Sigmoid colon (tissue), 6 donors: ENCODE measurements at regions not wholly inside any gene's neighbourhood (a gene's known extent, or its start where the extent isn't known, plus 50 kb on each side); places are given as distances from the start of the nearest gene placed in this dataset.

Experiments used
- DNase-seq: peaks from one replicate; pipeline ENCODE4 v3.0.0-alpha.2; 2019
- H3K27ac ChIP-seq, 4 donors: fragments of 200-600 bp; sonication (generic); one replicate each; pipeline ENCODE4 v1.5.1; 2016 to 2019; ENCODE audit warnings: mild to moderate bottlenecking in 1 of 4
- H3K27me3 ChIP-seq, 3 donors: fragments of 200-600 bp; sonication (generic); one replicate each; pipeline ENCODE4 v1.5.1; 2019; ENCODE audit warnings: mild to moderate bottlenecking in 1 of 3
- H3K36me3 ChIP-seq, 4 donors: fragments of 200-600 bp; sonication (generic); one replicate each; pipeline ENCODE4 v1.5.1; 2016 to 2019
- H3K4me1 ChIP-seq, 4 donors: fragments of 200-600 bp; sonication (generic); one replicate each; pipeline ENCODE4 v1.5.1; 2017 to 2019
- H3K4me3 ChIP-seq, 4 donors: fragments of 200-600 bp; sonication (generic); one replicate each; pipeline ENCODE4 v1.5.1; 2017 to 2019; ENCODE audit warnings: mild to moderate bottlenecking in 2 of 4, moderate library complexity in 1 of 4
- H3K9me3 ChIP-seq, 4 donors: fragments of 200-600 bp in 3 of 4; sonication (generic) in 3 of 4; one replicate each; pipeline versions ENCODE4 v1.5.1 to v1.6.1; 2013 to 2019
- EP300 ChIP-seq, 4 donors: sonication (generic); formaldehyde crosslinking; IDR thresholded peaks; one replicate each; pipeline ENCODE4 v1.6.1; 2017; ENCODE audit warnings: antibody characterized with exemption in 4 of 4
- POLR2A ChIP-seq, 2 donors: fragments of 450-650 bp; IDR thresholded peaks; one replicate each; pipeline ENCODE4 v1.6.1; 2016; ENCODE audit warnings: antibody characterized with exemption in 2 of 2, mild to moderate bottlenecking in 2 of 2, moderate library complexity in 2 of 2
- POLR2AphosphoS5 ChIP-seq, 4 donors: sonication (generic); formaldehyde crosslinking; IDR thresholded peaks; one replicate each; pipeline ENCODE4 v1.6.1; 2017; ENCODE audit warnings: antibody characterized with exemption in 4 of 4
- WGBS, 2 donors: extraction: QIAGEN DNeasy Blood & Tissue Kit; methylation state at CpG; one replicate each; pipeline ENCODE4 v1.1.7; 2013; 5-methylcytosine and 5-hydroxymethylcytosine counted together
- intact Hi-C: fragments of 100-400 bp; cut with DNase I; formaldehyde crosslinking; loops from one replicate; pipeline ENCODE4 v1.15.1; 2023
- TF ChIP-seq, protein P1 (sequence below), 4 experiments: fragments of 450-650 bp in 3 of 4; fragments of 200-600 bp in 1 of 4; IDR thresholded peaks; one replicate each; pipeline ENCODE4 v1.5.1; 2016 to 2019; ENCODE audit warnings: antibody characterized with exemption in 4 of 4, mild to moderate bottlenecking in 3 of 4, moderate library complexity in 2 of 4
- donor health status: healthy with polysubstance abuse.
- donor health status: healthy.

DNA sequence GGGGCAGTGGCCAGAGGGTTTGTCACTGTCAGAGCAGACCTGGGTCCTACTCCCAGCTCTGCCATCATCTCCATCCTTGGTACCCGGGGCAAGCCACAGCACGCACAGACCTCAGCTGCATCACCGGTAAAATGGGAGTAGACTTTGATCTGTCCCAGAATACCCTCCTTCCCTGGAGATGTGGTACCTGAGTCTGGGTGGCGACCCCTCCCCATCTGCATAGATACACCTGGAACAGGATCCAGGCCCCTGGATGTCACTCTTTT, 64.0 kb downstream of the ZFP36L2 start:
- Histone ChIP-seq H3K27ac (peak overlapping the region in 1 of 4 donors; percentile 2), H3K4me1 (peaks cover 0 to 31% (median 26%) of the 10 kb centered on the region in 4 donors), H3K36me3 (no peaks in the 10 kb centered on the region), H3K4me3 (no peak overlapping the region), H3K9me3 (no peaks in the 10 kb centered on the region), H3K27me3 (no peaks in the 10 kb centered on the region)
- DNase-seq: no peak
- TF ChIP-seq POLR2AphosphoS5 (IDR thresholded peaks at IDR 0.05): no peak
- TF ChIP-seq POLR2A (IDR thresholded peaks at IDR 0.05): no peak
- no peak for TF ChIP-seq EP300 (IDR thresholded peaks at IDR 0.05)
- TF ChIP-seq, protein P1, sequence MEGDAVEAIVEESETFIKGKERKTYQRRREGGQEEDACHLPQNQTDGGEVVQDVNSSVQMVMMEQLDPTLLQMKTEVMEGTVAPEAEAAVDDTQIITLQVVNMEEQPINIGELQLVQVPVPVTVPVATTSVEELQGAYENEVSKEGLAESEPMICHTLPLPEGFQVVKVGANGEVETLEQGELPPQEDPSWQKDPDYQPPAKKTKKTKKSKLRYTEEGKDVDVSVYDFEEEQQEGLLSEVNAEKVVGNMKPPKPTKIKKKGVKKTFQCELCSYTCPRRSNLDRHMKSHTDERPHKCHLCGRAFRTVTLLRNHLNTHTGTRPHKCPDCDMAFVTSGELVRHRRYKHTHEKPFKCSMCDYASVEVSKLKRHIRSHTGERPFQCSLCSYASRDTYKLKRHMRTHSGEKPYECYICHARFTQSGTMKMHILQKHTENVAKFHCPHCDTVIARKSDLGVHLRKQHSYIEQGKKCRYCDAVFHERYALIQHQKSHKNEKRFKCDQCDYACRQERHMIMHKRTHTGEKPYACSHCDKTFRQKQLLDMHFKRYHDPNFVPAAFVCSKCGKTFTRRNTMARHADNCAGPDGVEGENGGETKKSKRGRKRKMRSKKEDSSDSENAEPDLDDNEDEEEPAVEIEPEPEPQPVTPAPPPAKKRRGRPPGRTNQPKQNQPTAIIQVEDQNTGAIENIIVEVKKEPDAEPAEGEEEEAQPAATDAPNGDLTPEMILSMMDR (IDR thresholded peaks at IDR 0.05): no peak
- intact Hi-C loops: no loop called here
- 22 to 74% methylated on average over 4 of the region's 4 CpGs for WGBS, 2 donors

DNA sequence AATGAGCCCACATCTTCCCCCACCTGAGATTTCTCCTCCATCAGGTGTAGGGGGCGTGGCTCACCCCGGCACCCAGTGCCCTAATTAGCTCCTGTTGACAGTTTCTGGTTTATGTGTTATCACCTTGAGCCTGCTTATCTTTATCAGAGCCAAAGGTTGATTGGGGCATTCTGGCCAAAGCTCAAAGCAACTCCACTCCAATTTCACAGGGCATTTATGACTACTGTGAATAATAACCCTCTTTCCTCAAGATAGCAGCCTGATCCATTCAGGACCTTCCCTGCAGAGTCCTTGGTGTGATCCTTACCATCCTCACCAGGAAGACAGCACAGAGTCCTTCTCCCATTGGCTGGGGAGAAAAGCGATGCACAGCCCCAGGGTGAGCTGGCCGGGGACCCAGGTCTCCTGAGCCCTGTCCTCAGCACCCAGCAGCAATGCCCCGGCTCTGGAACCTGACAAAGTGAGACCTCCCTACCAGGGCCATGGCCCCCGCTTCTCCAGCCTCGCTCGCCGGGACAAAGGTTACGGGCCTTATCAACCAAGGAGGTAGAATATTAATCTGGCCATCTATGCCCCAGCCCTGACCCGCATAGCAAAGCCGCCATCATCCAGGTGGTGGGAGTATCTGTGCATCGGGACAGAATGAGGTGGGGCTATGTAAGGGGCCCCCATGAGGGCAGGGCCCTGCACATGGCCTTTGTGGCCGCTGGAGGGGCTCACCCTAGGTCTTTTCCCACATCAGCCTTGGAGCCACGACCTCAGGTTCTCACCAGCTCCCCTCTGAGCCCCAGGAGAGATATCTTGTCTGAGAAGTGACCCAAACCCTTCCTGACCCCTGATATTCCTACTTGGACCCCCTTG, 64.5 kb downstream of the ZFP36L2 start:
- no peak overlapping the region for H3K4me3 ChIP-seq
- intact Hi-C loops: no loop called here
- H3K27me3 ChIP-seq: no peaks in the 10 kb centered on the region
- TF ChIP-seq EP300 (IDR thresholded peaks at IDR 0.05) (no peak), POLR2AphosphoS5 (IDR thresholded peaks at IDR 0.05) (no peak), POLR2A (IDR thresholded peaks at IDR 0.05) (no peak)
- TF ChIP-seq, protein P1 (IDR thresholded peaks at IDR 0.05): no peak
- peaks cover 0 to 34% (median 28%) of the 10 kb centered on the region in 4 donors for H3K4me1 ChIP-seq
- H3K27ac ChIP-seq: peak overlapping the region in 1 of 4 donors; percentile 24
- WGBS, 2 donors: 18 to 72% methylated on average over 15 of the region's 15 CpGs
- no peaks in the 10 kb centered on the region for H3K36me3 ChIP-seq
- DNase-seq: no peak
- no peaks in the 10 kb centered on the region for H3K9me3 ChIP-seq

DNA sequence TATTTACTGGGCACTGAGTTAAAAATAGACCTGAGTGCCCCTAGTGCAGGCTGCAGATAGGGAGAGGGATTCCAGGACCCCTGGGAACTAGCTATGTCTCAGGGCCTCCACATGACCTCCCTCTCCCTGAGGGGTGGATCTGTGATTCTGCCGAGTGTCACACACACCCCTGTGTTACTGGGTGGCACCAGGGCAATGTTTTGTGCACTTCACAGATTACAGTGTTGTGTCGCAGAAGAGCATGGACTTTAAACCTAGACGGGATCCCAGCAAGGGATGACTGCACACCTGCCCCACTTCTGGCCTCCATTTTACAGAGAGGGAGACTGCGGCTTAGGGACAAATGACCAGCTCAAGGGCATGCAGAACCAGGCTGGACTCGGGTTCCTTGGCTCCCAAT, 65.6 kb downstream of the ZFP36L2 start:
- Histone ChIP-seq H3K27me3 (no peaks in the 10 kb centered on the region), H3K9me3 (no peaks in the 10 kb centered on the region), H3K4me3 (no peak overlapping the region), H3K36me3 (no peaks in the 10 kb centered on the region), H3K27ac (peak overlapping the region in 3 of 4 donors; percentile 83 to 88 (median 88)), H3K4me1 (peaks cover 0 to 34% (median 28%) of the 10 kb centered on the region in 4 donors)
- DNase-seq: no peak
- no peak for TF ChIP-seq POLR2A (IDR thresholded peaks at IDR 0.05)
- no peak for TF ChIP-seq POLR2AphosphoS5 (IDR thresholded peaks at IDR 0.05)
- TF ChIP-seq EP300 (IDR thresholded peaks at IDR 0.05): no peak
- TF ChIP-seq, protein P1 (IDR thresholded peaks at IDR 0.05): no peak
- WGBS, 2 donors: 16 to 69% methylated on average over 5 of the region's 5 CpGs
- intact Hi-C loops: no loop called here

DNA sequence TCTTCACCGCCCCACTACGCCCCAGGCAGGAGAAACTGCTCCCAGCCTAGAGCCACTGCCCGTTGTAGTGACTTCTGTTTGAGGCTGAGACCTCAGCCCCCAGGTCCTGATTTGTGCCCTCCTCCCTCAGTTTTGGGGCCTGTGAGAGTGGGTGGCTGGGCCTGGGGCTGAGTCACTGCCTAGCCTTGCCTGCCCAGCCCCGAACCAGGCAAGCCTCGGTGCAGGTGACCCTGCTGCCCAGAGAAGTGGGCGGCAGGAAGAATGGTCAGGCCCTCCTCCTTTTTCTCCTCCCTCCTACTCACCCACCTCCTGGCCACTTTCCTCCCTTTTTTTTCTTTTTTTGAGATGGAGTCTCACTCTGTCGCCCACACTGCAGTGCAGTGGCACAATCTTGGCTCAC, 66.6 kb downstream of the ZFP36L2 start:
- no peaks in the 10 kb centered on the region for H3K36me3 ChIP-seq
- intact Hi-C loops: loop anchor here (2.0 to 5.0 kb wide), 4 partner anchors 19 to 182 kb away; no protein-coding TSS in a partner anchor
- H3K27ac ChIP-seq: peak overlapping the region; percentile 83 to 88 (median 86)
- no peak for DNase-seq
- H3K9me3 ChIP-seq: no peaks in the 10 kb centered on the region
- TF ChIP-seq POLR2A (IDR thresholded peaks at IDR 0.05) (no peak), POLR2AphosphoS5 (IDR thresholded peaks at IDR 0.05) (no peak), EP300 (IDR thresholded peaks at IDR 0.05) (no peak)
- TF ChIP-seq, protein P1 (IDR thresholded peaks at IDR 0.05): no peak
- H3K4me3 ChIP-seq: no peak overlapping the region
- H3K27me3 ChIP-seq: no peaks in the 10 kb centered on the region
- WGBS, 2 donors: 41 to 66% methylated on average over 7 of the region's 7 CpGs
- peaks cover 0 to 34% (median 28%) of the 10 kb centered on the region in 4 donors for H3K4me1 ChIP-seq
